CD4-positive, alpha-beta T cell (primary cell): ENCODE measurements at regions not wholly inside any gene's neighbourhood (a gene's known extent, or its start where the extent isn't known, plus 50 kb on each side); places are given as distances from the start of the nearest gene placed in this dataset.

Experiments used
- ATAC-seq: fragments of 200-7000 bp; cut with Tn5 transposase; one replicate; pipeline ENCODE4 v1.10.0; 2022; ENCODE audit warnings: mild to moderate bottlenecking; ENCODE audit not compliant: poor library complexity
- CTCF ChIA-PET: fragments of 350-600 bp; sonication (Branson Sonifier 250); formaldehyde crosslinking; loops from one replicate; lab custom pipeline; 2021; ENCODE audit warnings: antibody characterized with exemption, inconsistent platforms; lab: Charles Lee
- POLR2A ChIA-PET: fragments of 350-600 bp; sonication (Branson Sonifier 250); formaldehyde crosslinking; loops from one replicate; lab custom pipeline; 2021; ENCODE audit warnings: antibody characterized with exemption, inconsistent platforms; lab: Charles Lee
- DNase-seq, 14 experiments: peaks; one replicate each; pipeline ENCODE4 v3.0.0-alpha.2; 2013 to 2020; ENCODE audit warnings: mixed read lengths in 2 of 14
- H3K27ac ChIP-seq, 2 donors: one replicate each; pipeline versions ENCODE4 v1.5.1 to v1.7.0; 2013; ENCODE audit warnings: low read length in 2 of 2, low read depth in 1 of 2, mild to moderate bottlenecking in 1 of 2
- H3K27me3 ChIP-seq, 2 experiments: 1 replicate in 1 of 2; 2 replicates in 1 of 2; pipeline versions ENCODE4 v1.6.1 to v1.7.0; 2013; ENCODE audit warnings: low read length in 2 of 2, control low read depth in 1 of 2, mild to moderate bottlenecking in 1 of 2, moderate library complexity in 1 of 2; ENCODE audit not compliant: insufficient read depth in 2 of 2, control insufficient read depth in 1 of 2
- H3K36me3 ChIP-seq: one replicate; pipeline ENCODE4 v1.6.1; 2013; ENCODE audit warnings: low read length, control low read depth; ENCODE audit not compliant: insufficient read depth
- H3K4me1 ChIP-seq: one replicate; pipeline ENCODE4 v1.6.1; 2013; ENCODE audit warnings: low read length, control low read depth; ENCODE audit not compliant: insufficient read depth
- H3K4me3 ChIP-seq: one replicate; pipeline ENCODE4 v1.5.1; 2013; ENCODE audit warnings: mild to moderate bottlenecking, low read length, moderate library complexity
- H3K9me3 ChIP-seq, 2 experiments: 1 replicate in 1 of 2; 2 replicates in 1 of 2; pipeline versions ENCODE4 v1.6.1 to v1.7.0; 2013; ENCODE audit warnings: low read length in 2 of 2, mild to moderate bottlenecking in 2 of 2, control low read depth in 1 of 2, moderate library complexity in 1 of 2; ENCODE audit not compliant: control insufficient read depth in 1 of 2, insufficient read depth in 1 of 2
- H3K27ac Mint-ChIP-seq: one replicate; pipeline ENCODE4 v1.8.0; 2020; ENCODE audit warnings: mixed read lengths
- H3K27me3 Mint-ChIP-seq: one replicate; pipeline ENCODE4 v1.8.0; 2021; ENCODE audit warnings: mixed read lengths
- H3K36me3 Mint-ChIP-seq: one replicate; pipeline ENCODE4 v1.8.0; 2021; ENCODE audit warnings: low read depth, mixed read lengths
- H3K4me1 Mint-ChIP-seq: one replicate; pipeline ENCODE4 v1.8.0; 2021; ENCODE audit warnings: low read depth, mixed read lengths
- H3K4me3 Mint-ChIP-seq: one replicate; pipeline ENCODE4 v1.8.0; 2020; ENCODE audit warnings: mild to moderate bottlenecking, mixed read lengths
- H3K9me3 Mint-ChIP-seq: one replicate; pipeline ENCODE4 v1.8.0; 2020; ENCODE audit warnings: mixed read lengths
- CTCF ChIP-seq: fragments of 200-600 bp; IDR thresholded peaks from one replicate; pipeline ENCODE4 v1.8.0; 2022; ENCODE audit warnings: antibody characterized with exemption, mild to moderate bottlenecking
- intact Hi-C, 2 experiments: fragments of 100-400 bp; cut with DNase I in 1 of 2; cut with micrococcal nuclease in 1 of 2; formaldehyde crosslinking; loops; one replicate each; pipeline versions ENCODE4 v1.15.1 to v1.9.0; 2023 to 2025; cut with DNase I, micrococcal nuclease

GRCh38 chr10:78539247-78539766 is 505.6 kb downstream of the RPS24 start:
- ATAC-seq = no peak
- POLR2A ChIA-PET = no interaction called here
- H3K27me3 ChIP-seq = peaks cover 0 to 5% of the 10 kb centered on the region in 2 experiments
- H3K4me3 ChIP-seq = no peak overlapping the region
- H3K36me3 Mint-ChIP-seq = no peaks in the 10 kb centered on the region
- no peaks in the 10 kb centered on the region for H3K36me3 ChIP-seq
- no peaks in the 10 kb centered on the region for H3K27me3 Mint-ChIP-seq
- H3K9me3 Mint-ChIP-seq = no peaks in the 10 kb centered on the region
- CTCF ChIA-PET = no interaction called here
- TF ChIP-seq CTCF = no peak
- no peak for DNase-seq
- H3K4me1 ChIP-seq = peaks cover 7% of the 10 kb centered on the region
- H3K4me3 Mint-ChIP-seq = no peak overlapping the region
- no peak overlapping the region for H3K27ac Mint-ChIP-seq
- intact Hi-C loops = no loop called here
- no peak overlapping the region for H3K27ac ChIP-seq
- peaks cover 6% of the 10 kb centered on the region for H3K4me1 Mint-ChIP-seq
- H3K9me3 ChIP-seq = no peaks in the 10 kb centered on the region

GRCh38 chr10:78540355-78541076 is 506.9 kb downstream of the RPS24 start:
- no peaks in the 10 kb centered on the region for H3K9me3 ChIP-seq
- H3K27me3 Mint-ChIP-seq = no peaks in the 10 kb centered on the region
- H3K36me3 ChIP-seq = no peaks in the 10 kb centered on the region
- peaks cover 0 to 5% of the 10 kb centered on the region in 2 experiments for H3K27me3 ChIP-seq
- ChIA-PET CTCF (no interaction called here), POLR2A (no interaction called here)
- no peak overlapping the region for H3K27ac ChIP-seq
- no peak for TF ChIP-seq CTCF
- DNase-seq (no peak), ATAC-seq (no peak)
- no peaks in the 10 kb centered on the region for H3K9me3 Mint-ChIP-seq
- peaks cover 7% of the 10 kb centered on the region for H3K4me1 ChIP-seq
- no peak overlapping the region for H3K4me3 Mint-ChIP-seq
- no peaks in the 10 kb centered on the region for H3K36me3 Mint-ChIP-seq
- peaks cover 6% of the 10 kb centered on the region for H3K4me1 Mint-ChIP-seq
- intact Hi-C loops = no loop called here
- no peak overlapping the region for H3K4me3 ChIP-seq
- H3K27ac Mint-ChIP-seq = no peak overlapping the region

- Histone ChIP-seq H3K4me3 (no peak overlapping the region), H3K4me1 (peaks cover 7% of the 10 kb centered on the region), H3K27me3 (peaks cover 0 to 5% of the 10 kb centered on the region in 2 experiments), H3K9me3 (no peaks in the 10 kb centered on the region), H3K36me3 (no peaks in the 10 kb centered on the region), H3K27ac (no peak overlapping the region)
- H3K4me3 Mint-ChIP-seq = no peak overlapping the region
- H3K27ac Mint-ChIP-seq = peak overlapping the region; percentile 6
- ATAC-seq = no peak
- intact Hi-C loops = no loop called here
- no peak for TF ChIP-seq CTCF
- peak in 1 of 14 experiments; percentile 36 for DNase-seq
- H3K27me3 Mint-ChIP-seq = no peaks in the 10 kb centered on the region
- no peaks in the 10 kb centered on the region for H3K36me3 Mint-ChIP-seq
- no peaks in the 10 kb centered on the region for H3K9me3 Mint-ChIP-seq
- ChIA-PET POLR2A (no interaction called here), CTCF (no interaction called here)
- H3K4me1 Mint-ChIP-seq = peaks cover 6% of the 10 kb centered on the region
These were observed 507.9 kb downstream of the RPS24 start for GRCh38 chr10:78541481-78542140.
